ENCODE measurements at regions not wholly inside any gene's neighbourhood (a gene's known extent, or its start where the extent isn't known, plus 50 kb on each side); places are given as distances from the start of the nearest gene placed in this dataset.

DNA sequence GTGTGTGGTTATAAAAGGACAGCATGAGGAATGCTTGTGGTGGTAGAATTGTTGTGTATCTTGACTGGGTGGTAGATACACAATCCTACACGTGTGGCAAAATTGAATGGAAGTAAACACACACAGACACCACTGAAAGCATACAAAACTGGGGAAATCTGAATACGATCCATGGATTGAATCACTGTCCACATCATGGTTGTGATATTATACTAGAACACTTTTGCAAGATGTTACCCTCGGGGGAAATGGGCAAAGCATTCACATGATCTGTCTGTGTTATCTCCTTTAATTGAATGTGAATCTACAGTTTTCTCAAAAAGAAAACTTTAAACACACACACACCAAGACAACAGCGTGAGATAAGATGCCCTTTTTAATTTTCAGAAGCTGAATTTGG is 165.2 kb upstream of the CELF2 start:
- no peaks in the 10 kb centered on the region for H3K27me3 ChIP-seq
- WGBS, 2 donors, result 68 to 78% methylated on average over 4 of the region's 4 CpGs
- intact Hi-C loops (cut with DNase I), result no loop called here
- no peaks in the 10 kb centered on the region for H3K9me3 ChIP-seq
- no peak overlapping the region for H3K4me3 ChIP-seq
- H3K4me1 ChIP-seq, result no peaks in the 10 kb centered on the region
- TF ChIP-seq, protein P1, sequence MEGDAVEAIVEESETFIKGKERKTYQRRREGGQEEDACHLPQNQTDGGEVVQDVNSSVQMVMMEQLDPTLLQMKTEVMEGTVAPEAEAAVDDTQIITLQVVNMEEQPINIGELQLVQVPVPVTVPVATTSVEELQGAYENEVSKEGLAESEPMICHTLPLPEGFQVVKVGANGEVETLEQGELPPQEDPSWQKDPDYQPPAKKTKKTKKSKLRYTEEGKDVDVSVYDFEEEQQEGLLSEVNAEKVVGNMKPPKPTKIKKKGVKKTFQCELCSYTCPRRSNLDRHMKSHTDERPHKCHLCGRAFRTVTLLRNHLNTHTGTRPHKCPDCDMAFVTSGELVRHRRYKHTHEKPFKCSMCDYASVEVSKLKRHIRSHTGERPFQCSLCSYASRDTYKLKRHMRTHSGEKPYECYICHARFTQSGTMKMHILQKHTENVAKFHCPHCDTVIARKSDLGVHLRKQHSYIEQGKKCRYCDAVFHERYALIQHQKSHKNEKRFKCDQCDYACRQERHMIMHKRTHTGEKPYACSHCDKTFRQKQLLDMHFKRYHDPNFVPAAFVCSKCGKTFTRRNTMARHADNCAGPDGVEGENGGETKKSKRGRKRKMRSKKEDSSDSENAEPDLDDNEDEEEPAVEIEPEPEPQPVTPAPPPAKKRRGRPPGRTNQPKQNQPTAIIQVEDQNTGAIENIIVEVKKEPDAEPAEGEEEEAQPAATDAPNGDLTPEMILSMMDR (IDR thresholded peaks at IDR 0.05), result no peak
- TF ChIP-seq POLR2A (IDR thresholded peaks at IDR 0.05), result no peak
- peak overlapping the region in 2 of 4 donors; percentile 42 to 73 for H3K27ac ChIP-seq
- DNase-seq, result no peak
- no peaks in the 10 kb centered on the region for H3K36me3 ChIP-seq

DNA sequence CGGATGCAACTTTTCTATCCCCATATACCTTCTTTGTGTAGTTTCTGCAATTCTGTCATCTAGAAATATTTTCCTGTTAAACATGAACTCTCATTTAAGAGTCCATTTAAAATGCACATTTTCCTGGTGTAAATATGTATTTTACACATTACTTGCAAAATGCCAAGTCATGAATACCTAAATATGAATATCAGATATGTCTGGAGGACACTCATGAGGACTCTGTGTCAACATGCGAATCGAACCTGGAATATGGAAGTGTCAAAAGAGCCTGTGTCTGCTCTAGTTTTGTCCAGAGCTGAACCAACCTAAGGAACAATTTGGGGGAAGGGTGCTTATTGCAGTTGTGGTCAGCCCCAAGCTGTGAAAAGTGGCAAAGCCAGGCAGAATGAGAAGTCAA is 163.7 kb upstream of the CELF2 start:
- H3K4me3 ChIP-seq, result no peak overlapping the region
- H3K9me3 ChIP-seq, result no peaks in the 10 kb centered on the region
- no peak for DNase-seq
- intact Hi-C loops (cut with DNase I), result no loop called here
- H3K4me1 ChIP-seq, result no peaks in the 10 kb centered on the region
- H3K27ac ChIP-seq, result no peak overlapping the region
- no peak for TF ChIP-seq POLR2A (IDR thresholded peaks at IDR 0.05)
- TF ChIP-seq, protein P1 (IDR thresholded peaks at IDR 0.05), result no peak
- H3K27me3 ChIP-seq, result no peaks in the 10 kb centered on the region
- no peaks in the 10 kb centered on the region for H3K36me3 ChIP-seq
- 72 to 95% methylated on average over 3 of the region's 3 CpGs for WGBS, 2 donors

DNA sequence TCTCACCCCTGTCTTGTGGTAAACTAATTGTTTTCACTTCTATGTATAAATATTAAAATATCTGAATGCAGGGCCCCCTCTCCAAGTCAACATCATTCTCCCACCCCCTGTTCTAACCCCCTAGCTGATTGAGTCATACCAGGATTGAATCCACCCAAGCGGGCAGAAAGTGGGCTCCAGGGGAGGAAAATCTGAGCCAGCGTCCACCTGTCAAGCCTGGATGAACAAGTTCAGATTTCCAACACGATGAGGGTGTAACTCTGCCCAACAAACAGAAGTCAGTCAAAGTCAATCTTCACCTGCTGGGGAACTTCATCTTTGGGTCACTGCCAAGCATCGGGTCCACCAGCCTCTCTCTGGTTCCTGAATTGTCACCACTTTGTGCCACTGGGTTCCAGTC is 162.9 kb upstream of the CELF2 start:
- no peak overlapping the region for H3K4me3 ChIP-seq
- intact Hi-C loops (cut with DNase I), result no loop called here
- H3K9me3 ChIP-seq, result no peaks in the 10 kb centered on the region
- no peak for DNase-seq
- H3K27me3 ChIP-seq, result no peaks in the 10 kb centered on the region
- no peaks in the 10 kb centered on the region for H3K4me1 ChIP-seq
- no peak for TF ChIP-seq POLR2A (IDR thresholded peaks at IDR 0.05)
- TF ChIP-seq, protein P1 (IDR thresholded peaks at IDR 0.05), result no peak
- no peaks in the 10 kb centered on the region for H3K36me3 ChIP-seq
- 53% methylated on average over 3 of the region's 4 CpGs for WGBS, 2 donors
- H3K27ac ChIP-seq, result no peak overlapping the region

DNA sequence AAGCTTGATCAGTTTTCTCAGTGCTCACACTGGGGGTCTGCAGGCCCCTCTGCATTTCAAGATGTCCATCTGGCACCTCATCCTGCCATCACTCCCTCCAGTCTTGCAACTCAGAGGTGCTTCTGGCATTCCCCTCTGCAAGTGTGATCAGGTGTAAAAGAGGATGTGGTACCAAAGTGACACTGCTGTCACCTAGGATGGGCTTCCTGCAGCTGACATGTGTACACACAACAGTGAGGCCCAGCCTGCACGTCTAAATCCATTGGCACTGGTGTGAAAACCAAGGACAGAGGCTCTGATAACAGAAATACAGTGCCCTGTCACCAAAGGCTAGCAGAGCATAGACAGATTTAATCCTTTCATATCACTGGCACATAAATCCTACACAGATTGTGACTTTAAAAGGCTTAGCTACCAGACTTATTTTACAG is 162.5 kb upstream of the CELF2 start:
- H3K27me3 ChIP-seq, result no peaks in the 10 kb centered on the region
- no peaks in the 10 kb centered on the region for H3K4me1 ChIP-seq
- no peak overlapping the region for H3K27ac ChIP-seq
- intact Hi-C loops (cut with DNase I), result no loop called here
- TF ChIP-seq, protein P1 (IDR thresholded peaks at IDR 0.05), result no peak
- no peak for TF ChIP-seq POLR2A (IDR thresholded peaks at IDR 0.05)
- no peak for DNase-seq
- no peak overlapping the region for H3K4me3 ChIP-seq
- 9 to 33% methylated on average over 1 of the region's 1 CpG for WGBS, 2 donors
- H3K9me3 ChIP-seq, result no peaks in the 10 kb centered on the region
- no peaks in the 10 kb centered on the region for H3K36me3 ChIP-seq

DNA sequence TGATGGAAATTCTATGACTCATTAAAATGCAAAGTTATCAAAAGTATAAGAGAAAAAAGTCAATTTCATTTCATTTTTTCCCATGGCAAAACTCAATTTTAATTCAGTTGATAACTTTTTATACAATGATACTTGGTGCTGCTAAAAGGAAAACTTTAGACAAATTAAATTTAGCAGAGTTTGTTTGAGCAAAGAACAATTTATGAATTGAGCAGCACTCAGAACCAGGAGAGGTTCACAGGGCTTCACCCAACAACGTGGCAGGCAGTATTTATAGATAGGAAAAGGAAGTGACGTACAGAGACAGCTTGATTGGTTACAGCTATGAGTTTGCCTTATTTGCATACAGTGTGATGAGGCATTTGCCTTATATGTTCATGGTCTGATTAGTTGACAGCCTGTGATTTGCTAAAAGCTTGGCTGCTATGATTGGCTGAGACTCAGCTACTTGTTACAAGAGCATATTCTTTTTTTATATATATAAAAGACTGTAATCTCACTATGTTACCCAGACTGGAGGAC is 157.2 kb upstream of the CELF2 start:
- TF ChIP-seq, protein P1 (IDR thresholded peaks at IDR 0.05), result no peak
- no peak for TF ChIP-seq POLR2A (IDR thresholded peaks at IDR 0.05)
- no peaks in the 10 kb centered on the region for H3K4me1 ChIP-seq
- no peaks in the 10 kb centered on the region for H3K27me3 ChIP-seq
- H3K4me3 ChIP-seq, result no peak overlapping the region
- H3K27ac ChIP-seq, result no peak overlapping the region
- WGBS, 2 donors, result 57 to 62% methylated on average over 2 of the region's 2 CpGs
- DNase-seq, result no peak
- H3K36me3 ChIP-seq, result no peaks in the 10 kb centered on the region
- H3K9me3 ChIP-seq, result no peaks in the 10 kb centered on the region
- intact Hi-C loops (cut with DNase I), result no loop called here

Data from esophagus squamous epithelium (tissue), 5 donors.